IPS-20b (cell line): ENCODE measurements at regions not wholly inside any gene's neighbourhood (a gene's known extent, or its start where the extent isn't known, plus 50 kb on each side); places are given as distances from the start of the nearest gene placed in this dataset.

Experiments used
- H3K27ac ChIP-seq: one replicate; pipeline ENCODE4 v1.5.1; 2013; ENCODE audit warnings: low read length
- H3K27me3 ChIP-seq: 2 replicates; pipeline ENCODE4 v1.6.1; 2013; ENCODE audit warnings: mild to moderate bottlenecking, low read length, inconsistent platforms; ENCODE audit not compliant: insufficient read depth
- H3K36me3 ChIP-seq: 2 replicates; pipeline ENCODE4 v1.6.1; 2013; ENCODE audit warnings: low read depth, mild to moderate bottlenecking, inconsistent platforms, low read length, moderate library complexity; ENCODE audit not compliant: insufficient read depth
- H3K4me1 ChIP-seq: 2 replicates; pipeline ENCODE4 v1.6.1; 2013; ENCODE audit warnings: mild to moderate bottlenecking, control low read depth, inconsistent platforms, low read length, moderate library complexity; ENCODE audit not compliant: insufficient read depth
- H3K4me3 ChIP-seq: 2 replicates; pipeline ENCODE4 v1.5.1; 2013; ENCODE audit warnings: mild to moderate bottlenecking, low read length, inconsistent platforms
- H3K9ac ChIP-seq: 2 replicates; pipeline ENCODE4 v1.6.1; 2013; ENCODE audit warnings: low read depth, mild to moderate bottlenecking, inconsistent platforms, low read length, moderate library complexity
- H3K9me3 ChIP-seq: 2 replicates; pipeline ENCODE4 v1.6.1; 2013; ENCODE audit warnings: mild to moderate bottlenecking, low read depth, low read length, inconsistent platforms; ENCODE audit not compliant: insufficient read depth

GRCh38 chr4:64882311-64883086, 473.2 kb upstream of the TECRL start:
- no peaks in the 10 kb centered on the region for H3K36me3 ChIP-seq
- no peaks in the 10 kb centered on the region for H3K27me3 ChIP-seq
- no peaks in the 10 kb centered on the region for H3K4me1 ChIP-seq
- no peak overlapping the region for H3K27ac ChIP-seq
- H3K9ac ChIP-seq, result no peak overlapping the region
- no peak overlapping the region for H3K4me3 ChIP-seq
- H3K9me3 ChIP-seq, result no peaks in the 10 kb centered on the region

GRCh38 chr4:64880557-64880956, 471.3 kb upstream of the TECRL start:
- H3K9me3 ChIP-seq, result no peaks in the 10 kb centered on the region

GRCh38 chr4:64876021-64876420, 466.8 kb upstream of the TECRL start:
- Histone ChIP-seq H3K4me1 (no peaks in the 10 kb centered on the region), H3K9me3 (no peaks in the 10 kb centered on the region), H3K4me3 (no peak overlapping the region), H3K27ac (no peak overlapping the region), H3K36me3 (no peaks in the 10 kb centered on the region), H3K9ac (no peak overlapping the region), H3K27me3 (no peaks in the 10 kb centered on the region)

More at GRCh38 chr4:64880557-64880956, 471.3 kb upstream of the TECRL start:
- Histone ChIP-seq H3K4me3 (no peak overlapping the region), H3K36me3 (no peaks in the 10 kb centered on the region), H3K9ac (no peak overlapping the region), H3K27me3 (no peaks in the 10 kb centered on the region), H3K27ac (no peak overlapping the region), H3K4me1 (no peaks in the 10 kb centered on the region)

DNA sequence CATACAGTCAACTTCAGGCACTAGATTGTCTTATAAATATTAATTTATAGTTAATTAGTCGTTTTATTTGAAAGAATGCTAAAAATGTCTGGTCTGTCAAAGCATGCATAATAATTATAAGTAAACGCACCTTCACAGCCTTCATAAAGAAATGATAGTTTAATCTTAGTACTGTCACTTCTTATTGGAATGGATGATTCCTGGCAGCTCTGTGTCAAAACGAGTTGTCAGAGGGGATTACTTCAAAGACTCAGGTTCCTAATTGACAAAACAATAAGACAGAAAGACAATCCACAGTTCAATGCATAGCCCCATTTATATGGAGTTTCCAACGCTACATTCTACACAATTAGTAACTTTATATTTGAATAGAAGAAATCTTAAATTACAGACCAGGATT, 461.3 kb upstream of the TECRL start:
- no peaks in the 10 kb centered on the region for H3K4me1 ChIP-seq
- H3K27ac ChIP-seq, result no peak overlapping the region
- H3K36me3 ChIP-seq, result no peaks in the 10 kb centered on the region
- no peak overlapping the region for H3K9ac ChIP-seq
- no peaks in the 10 kb centered on the region for H3K27me3 ChIP-seq
- no peaks in the 10 kb centered on the region for H3K9me3 ChIP-seq
- H3K4me3 ChIP-seq, result no peak overlapping the region

- Histone ChIP-seq H3K9ac (0 out of 2 replicates have a peak overlapping the region, but pooled peaks have one; percentile 8), H3K4me1 (peaks cover 7% of the 10 kb centered on the region; the same call in 1 of the 2 replicates), H3K4me3 (no peak overlapping the region), H3K9me3 (no peaks in the 10 kb centered on the region), H3K27ac (no peak overlapping the region), H3K27me3 (no peaks in the 10 kb centered on the region), H3K36me3 (no peaks in the 10 kb centered on the region)
Observed at GRCh38 chr4:64857815-64858214, 448.6 kb upstream of the TECRL start.

DNA sequence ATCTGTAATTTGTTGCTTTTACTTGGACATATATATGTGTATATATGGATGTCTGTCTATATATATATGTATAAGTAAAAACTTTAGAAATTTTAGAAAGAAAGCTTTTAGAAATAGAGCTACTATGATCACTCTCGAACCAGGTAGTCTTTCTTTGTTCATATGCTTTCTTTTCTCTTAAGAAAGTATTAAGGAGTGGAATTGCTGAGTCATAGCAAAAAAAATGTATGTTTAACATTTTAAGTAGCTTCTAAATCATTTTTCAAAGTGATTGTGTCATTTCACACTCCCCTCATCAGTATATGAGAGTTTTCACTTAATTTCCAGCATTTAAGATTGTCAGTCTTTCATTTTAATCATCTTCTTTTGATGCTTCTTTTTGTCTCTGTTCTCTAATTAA, 447.9 kb upstream of the TECRL start:
- Histone ChIP-seq H3K4me3 (no peak overlapping the region), H3K9me3 (0 out of 2 replicates have a peak, but pooled peaks cover 3% of the 10 kb centered on the region), H3K9ac (0 out of 2 replicates have a peak overlapping the region, but pooled peaks have one; percentile 8), H3K36me3 (no peaks in the 10 kb centered on the region), H3K27me3 (no peaks in the 10 kb centered on the region), H3K4me1 (peaks cover 7% of the 10 kb centered on the region; the same call in 1 of the 2 replicates), H3K27ac (no peak overlapping the region)

DNA sequence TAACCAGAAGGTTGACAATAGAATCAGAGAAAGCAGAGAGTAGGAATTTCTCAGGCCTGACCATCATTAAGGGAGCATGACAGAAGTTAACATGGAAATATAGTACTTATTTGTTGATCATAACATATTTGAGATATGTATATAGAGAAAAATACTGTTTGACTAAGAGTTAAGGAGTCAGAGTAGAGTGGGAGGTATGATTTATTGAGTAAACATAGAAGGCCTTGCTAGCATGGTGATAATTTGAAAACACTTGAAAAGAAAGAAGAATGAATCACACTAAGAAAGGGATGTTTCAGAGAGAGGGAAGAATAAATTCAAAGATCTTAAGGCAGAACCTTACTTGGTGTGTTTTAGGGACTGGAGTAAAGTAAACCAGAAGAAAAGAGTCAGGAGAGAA, 437.2 kb upstream of the TECRL start:
- no peaks in the 10 kb centered on the region for H3K27me3 ChIP-seq
- no peak overlapping the region for H3K27ac ChIP-seq
- H3K4me3 ChIP-seq, result no peak overlapping the region
- no peaks in the 10 kb centered on the region for H3K4me1 ChIP-seq
- H3K9ac ChIP-seq, result no peak overlapping the region
- H3K36me3 ChIP-seq, result no peaks in the 10 kb centered on the region
- no peaks in the 10 kb centered on the region for H3K9me3 ChIP-seq

GRCh38 chr4:64829749-64830148, 420.5 kb upstream of the TECRL start:
- Histone ChIP-seq H3K9me3 (no peaks in the 10 kb centered on the region), H3K36me3 (no peaks in the 10 kb centered on the region), H3K4me1 (no peaks in the 10 kb centered on the region), H3K9ac (no peak overlapping the region), H3K27me3 (no peaks in the 10 kb centered on the region), H3K27ac (no peak overlapping the region), H3K4me3 (no peak overlapping the region)

DNA sequence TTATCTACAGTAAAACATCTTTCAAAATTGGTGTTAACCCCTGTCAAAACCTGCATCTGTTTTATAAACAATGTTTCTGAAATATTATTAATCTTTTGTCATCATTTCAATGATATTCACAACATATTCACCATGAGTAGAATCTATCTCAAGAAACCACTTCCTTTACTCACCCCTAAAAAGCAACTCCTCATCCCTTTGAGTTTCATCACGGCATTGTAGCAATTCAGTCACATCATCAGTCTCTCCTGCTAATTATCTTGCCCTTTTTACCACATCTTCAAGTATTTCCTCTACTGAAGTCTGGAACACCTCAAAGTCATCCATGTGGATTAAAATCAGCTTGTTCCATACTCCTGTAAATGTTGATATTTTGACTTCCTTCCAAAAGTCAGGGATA, 415.3 kb upstream of the TECRL start:
- H3K36me3 ChIP-seq, result no peaks in the 10 kb centered on the region
- no peaks in the 10 kb centered on the region for H3K9me3 ChIP-seq
- H3K9ac ChIP-seq, result no peak overlapping the region
- H3K4me3 ChIP-seq, result no peak overlapping the region
- no peak overlapping the region for H3K27ac ChIP-seq
- H3K27me3 ChIP-seq, result no peaks in the 10 kb centered on the region
- no peaks in the 10 kb centered on the region for H3K4me1 ChIP-seq

DNA sequence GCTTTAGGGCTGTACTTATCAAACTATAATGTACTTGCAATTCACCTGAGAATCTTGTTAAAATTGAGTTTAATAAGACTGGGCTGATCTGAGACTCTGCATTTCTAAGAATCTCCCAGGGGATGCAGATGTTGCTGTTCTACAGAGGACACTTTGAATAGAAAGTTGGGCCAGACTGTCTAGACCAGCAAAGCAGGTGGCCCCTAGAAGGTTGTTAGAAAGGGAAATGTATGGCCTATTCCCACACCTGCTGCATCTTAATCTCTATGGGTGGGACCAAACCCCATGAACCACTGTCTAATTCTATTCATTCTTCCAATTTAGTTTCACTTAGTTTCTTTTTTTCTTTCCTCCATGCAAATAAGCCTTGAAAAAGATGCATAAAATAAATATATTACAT, 413.2 kb upstream of the TECRL start:
- no peak overlapping the region for H3K27ac ChIP-seq
- H3K9ac ChIP-seq, result no peak overlapping the region
- no peak overlapping the region for H3K4me3 ChIP-seq
- no peaks in the 10 kb centered on the region for H3K36me3 ChIP-seq
- H3K4me1 ChIP-seq, result no peaks in the 10 kb centered on the region
- H3K9me3 ChIP-seq, result no peaks in the 10 kb centered on the region
- H3K27me3 ChIP-seq, result no peaks in the 10 kb centered on the region

- no peaks in the 10 kb centered on the region for H3K36me3 ChIP-seq
- no peaks in the 10 kb centered on the region for H3K9me3 ChIP-seq
- no peak overlapping the region for H3K9ac ChIP-seq
- H3K4me1 ChIP-seq, result no peaks in the 10 kb centered on the region
- no peaks in the 10 kb centered on the region for H3K27me3 ChIP-seq
- no peak overlapping the region for H3K4me3 ChIP-seq
- H3K27ac ChIP-seq, result no peak overlapping the region
Observed at GRCh38 chr4:64821219-64821976, 412.1 kb upstream of the TECRL start.

DNA sequence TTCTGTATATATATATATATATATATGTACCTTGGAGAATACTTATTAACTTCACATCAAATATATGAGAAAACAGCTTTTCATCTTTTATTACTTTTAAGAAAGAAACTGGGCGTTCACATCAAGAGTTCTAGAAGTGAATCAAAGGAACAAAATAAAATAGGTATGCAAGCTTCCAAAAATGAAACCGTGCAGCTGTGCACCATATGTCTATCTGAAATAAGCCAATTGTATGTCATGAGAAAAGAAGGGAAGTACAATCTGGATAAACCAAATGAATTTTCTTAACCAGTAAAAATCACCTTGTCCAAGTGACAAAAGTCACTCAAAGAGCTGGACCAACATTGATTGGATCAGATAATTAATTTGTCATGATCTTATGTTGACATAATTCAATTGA, 405.4 kb upstream of the TECRL start:
- no peaks in the 10 kb centered on the region for H3K9me3 ChIP-seq
- H3K27me3 ChIP-seq, result no peaks in the 10 kb centered on the region
- H3K4me3 ChIP-seq, result no peak overlapping the region
- no peak overlapping the region for H3K27ac ChIP-seq
- no peak overlapping the region for H3K9ac ChIP-seq
- no peaks in the 10 kb centered on the region for H3K4me1 ChIP-seq
- H3K36me3 ChIP-seq, result no peaks in the 10 kb centered on the region
